Progenitor cell of endocrine pancreas (in vitro differentiated cells): ENCODE measurements at regions not wholly inside any gene's neighbourhood (a gene's known extent, or its start where the extent isn't known, plus 50 kb on each side); places are given as distances from the start of the nearest gene placed in this dataset.

ENCODE experiments used
- DNase-seq: peaks from one replicate; pipeline ENCODE4 v3.0.0; 2021; ENCODE audit warnings: low spot score; ENCODE audit not compliant: unreplicated experiment
- H3K27ac Mint-ChIP-seq: 2 replicates; pipeline ENCODE4 v1.8.0; 2021; ENCODE audit warnings: mild to moderate bottlenecking, moderate library complexity, mixed read lengths
- H3K27me3 Mint-ChIP-seq: 2 replicates; pipeline ENCODE4 v1.8.0; 2021; ENCODE audit warnings: mixed read lengths
- H3K36me3 Mint-ChIP-seq: 2 replicates; pipeline ENCODE4 v1.8.0; 2022; ENCODE audit warnings: mixed read lengths; ENCODE audit not compliant: insufficient read depth
- H3K4me1 Mint-ChIP-seq: 2 replicates; pipeline ENCODE4 v1.8.0; 2021; ENCODE audit warnings: low read depth, mixed read lengths
- H3K4me3 Mint-ChIP-seq: 2 replicates; pipeline ENCODE4 v1.8.0; 2021; ENCODE audit warnings: low read depth, mild to moderate bottlenecking, moderate library complexity, mixed read lengths
- H3K9me3 Mint-ChIP-seq: 2 replicates; pipeline ENCODE4 v1.8.0; 2021; ENCODE audit warnings: low read depth, mixed read lengths
- TF ChIP-seq, protein P1 (sequence below): fragments of 200-600 bp; sonication (generic); IDR thresholded peaks from one replicate; pipeline ENCODE4 v1.5.0; 2021; ENCODE audit warnings: antibody characterized with exemption, mild to moderate bottlenecking; ENCODE audit not compliant: unreplicated experiment

DNA sequence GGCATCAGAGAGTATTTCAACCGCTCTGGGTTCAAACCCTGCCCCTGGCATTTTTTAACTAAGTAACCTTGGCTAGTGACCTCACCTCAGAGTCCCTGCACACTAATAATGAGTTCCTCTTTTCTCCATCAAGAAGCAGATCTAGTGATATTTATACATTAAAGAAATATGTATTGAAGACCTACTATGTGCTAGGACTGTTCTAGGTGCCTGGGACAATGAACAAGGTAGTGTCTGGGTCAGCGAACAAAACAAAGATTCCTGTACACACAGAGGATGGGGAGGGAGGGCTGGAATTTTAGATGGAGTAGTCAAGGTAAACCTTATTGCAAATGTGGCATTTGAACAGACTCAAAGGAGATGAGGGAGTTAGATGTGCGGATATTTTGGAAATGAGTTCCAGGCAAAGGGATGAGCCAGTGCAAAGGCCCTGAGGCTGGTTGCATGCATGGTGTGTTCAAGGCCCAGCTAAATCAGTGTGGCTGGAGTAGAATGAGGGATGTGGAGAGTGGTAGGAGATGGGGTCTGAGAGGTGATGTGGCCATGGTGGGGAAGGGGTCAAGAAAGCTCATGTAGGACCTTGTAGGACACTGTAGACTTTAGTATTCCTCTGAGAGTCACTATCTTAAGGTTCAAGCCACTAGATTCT is 57.6 kb upstream of the FZD7 start:
- Mint-ChIP-seq H3K4me3 (no peak overlapping the region), H3K36me3 (no peaks in the 10 kb centered on the region), H3K27ac (peak overlapping the region; percentile 75), H3K4me1 (peaks cover 28% of the 10 kb centered on the region), H3K27me3 (no peaks in the 10 kb centered on the region), H3K9me3 (no peaks in the 10 kb centered on the region)
- DNase-seq = no peak
- TF ChIP-seq, protein P1, sequence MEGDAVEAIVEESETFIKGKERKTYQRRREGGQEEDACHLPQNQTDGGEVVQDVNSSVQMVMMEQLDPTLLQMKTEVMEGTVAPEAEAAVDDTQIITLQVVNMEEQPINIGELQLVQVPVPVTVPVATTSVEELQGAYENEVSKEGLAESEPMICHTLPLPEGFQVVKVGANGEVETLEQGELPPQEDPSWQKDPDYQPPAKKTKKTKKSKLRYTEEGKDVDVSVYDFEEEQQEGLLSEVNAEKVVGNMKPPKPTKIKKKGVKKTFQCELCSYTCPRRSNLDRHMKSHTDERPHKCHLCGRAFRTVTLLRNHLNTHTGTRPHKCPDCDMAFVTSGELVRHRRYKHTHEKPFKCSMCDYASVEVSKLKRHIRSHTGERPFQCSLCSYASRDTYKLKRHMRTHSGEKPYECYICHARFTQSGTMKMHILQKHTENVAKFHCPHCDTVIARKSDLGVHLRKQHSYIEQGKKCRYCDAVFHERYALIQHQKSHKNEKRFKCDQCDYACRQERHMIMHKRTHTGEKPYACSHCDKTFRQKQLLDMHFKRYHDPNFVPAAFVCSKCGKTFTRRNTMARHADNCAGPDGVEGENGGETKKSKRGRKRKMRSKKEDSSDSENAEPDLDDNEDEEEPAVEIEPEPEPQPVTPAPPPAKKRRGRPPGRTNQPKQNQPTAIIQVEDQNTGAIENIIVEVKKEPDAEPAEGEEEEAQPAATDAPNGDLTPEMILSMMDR = no peak

DNA sequence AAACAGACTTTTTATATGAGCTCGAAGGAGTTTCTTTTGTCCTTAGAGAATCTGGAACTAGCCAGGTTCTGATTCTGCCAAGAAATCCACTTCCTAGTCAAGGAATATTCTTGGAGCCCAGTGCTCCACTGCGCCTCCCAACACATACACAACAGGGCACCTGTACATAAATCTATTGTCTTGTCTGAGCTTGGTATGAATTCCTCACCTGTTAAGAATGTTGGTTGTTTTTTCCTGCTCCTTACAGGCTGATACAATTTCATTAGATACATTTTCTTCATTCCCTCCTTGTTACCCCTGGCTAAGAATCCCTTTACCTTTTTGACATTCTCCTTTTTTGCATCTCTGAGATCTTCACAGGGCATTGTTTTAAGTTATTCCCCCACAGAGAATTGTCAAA is 56.0 kb upstream of the FZD7 start:
- Mint-ChIP-seq H3K9me3 (no peaks in the 10 kb centered on the region), H3K27ac (no peak overlapping the region), H3K4me3 (no peak overlapping the region), H3K4me1 (peaks cover 24% of the 10 kb centered on the region), H3K36me3 (no peaks in the 10 kb centered on the region), H3K27me3 (no peaks in the 10 kb centered on the region)
- no peak for DNase-seq
- TF ChIP-seq, protein P1 = no peak

DNA sequence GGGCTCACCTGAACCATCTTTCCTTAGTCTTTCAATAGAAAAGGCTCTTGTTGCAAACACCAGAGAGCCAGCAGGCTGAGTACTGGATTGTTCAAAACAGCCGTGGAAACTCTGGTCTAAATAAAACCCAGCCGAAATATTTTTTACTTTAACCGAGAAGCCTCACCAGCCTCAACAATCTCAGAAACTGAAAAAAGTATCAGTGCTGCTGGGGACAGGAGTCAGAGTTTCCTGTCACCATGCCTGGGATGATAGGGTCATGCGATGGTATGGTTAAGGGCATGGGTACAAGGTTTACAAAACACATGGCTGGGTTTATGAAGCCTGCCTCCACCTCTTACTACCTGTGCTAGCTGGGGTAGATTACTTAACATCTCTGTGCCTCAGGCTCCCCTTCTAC is 55.3 kb upstream of the FZD7 start:
- Mint-ChIP-seq H3K27ac (no peak overlapping the region), H3K4me3 (no peak overlapping the region), H3K36me3 (no peaks in the 10 kb centered on the region), H3K4me1 (peaks cover 25% of the 10 kb centered on the region), H3K27me3 (no peaks in the 10 kb centered on the region), H3K9me3 (no peaks in the 10 kb centered on the region)
- DNase-seq = no peak
- TF ChIP-seq, protein P1 = no peak

DNA sequence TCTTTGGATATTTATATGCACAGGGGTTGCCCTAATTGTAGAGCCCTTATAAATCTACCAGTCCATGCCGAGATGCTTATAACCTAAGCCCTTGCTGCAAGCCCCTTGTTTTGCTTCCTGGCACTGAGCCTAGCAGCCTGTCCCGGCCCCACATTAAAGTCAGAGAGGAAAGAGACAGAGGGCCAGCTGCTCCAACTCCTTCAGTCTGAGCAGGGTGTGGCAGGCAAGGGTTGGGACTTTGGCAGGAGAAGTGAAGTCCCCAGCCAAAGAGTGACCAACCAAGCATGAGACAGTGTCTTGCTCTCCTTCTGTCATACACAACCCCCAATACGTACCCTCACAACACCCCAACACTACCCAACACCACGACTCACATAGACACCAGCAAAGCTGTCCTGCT is 54.7 kb upstream of the FZD7 start:
- Mint-ChIP-seq H3K4me1 (peaks cover 30% of the 10 kb centered on the region), H3K36me3 (no peaks in the 10 kb centered on the region), H3K4me3 (no peak overlapping the region), H3K27ac (no peak overlapping the region), H3K27me3 (no peaks in the 10 kb centered on the region), H3K9me3 (no peaks in the 10 kb centered on the region)
- TF ChIP-seq, protein P1 = no peak
- no peak for DNase-seq

DNA sequence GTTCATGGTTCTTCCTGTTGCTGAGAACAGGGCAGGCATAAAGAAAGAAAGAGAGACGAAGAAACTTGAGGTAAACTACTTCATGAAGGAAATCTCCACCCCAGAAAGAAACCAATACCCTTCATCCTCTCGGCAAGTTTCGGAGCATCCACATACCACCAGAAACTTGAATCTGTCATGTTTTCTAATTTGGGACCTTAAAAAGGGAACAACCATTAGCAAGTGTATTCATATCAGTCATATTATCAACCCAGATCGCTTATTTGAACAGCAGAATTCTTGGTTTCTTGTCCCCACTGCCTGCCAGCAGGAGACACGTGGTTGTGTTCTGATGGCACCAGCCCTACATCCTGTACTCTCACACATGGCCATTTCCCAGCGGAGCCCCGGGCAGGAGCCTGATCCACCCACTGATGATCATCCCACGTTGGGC is 53.2 kb upstream of the FZD7 start:
- Mint-ChIP-seq H3K9me3 (no peaks in the 10 kb centered on the region), H3K4me1 (peaks cover 32% of the 10 kb centered on the region), H3K36me3 (no peaks in the 10 kb centered on the region), H3K27ac (no peak overlapping the region), H3K27me3 (no peaks in the 10 kb centered on the region), H3K4me3 (no peak overlapping the region)
- TF ChIP-seq, protein P1 = no peak
- no peak for DNase-seq
